HFF-Myc (cell line): ENCODE measurements at regions not wholly inside any gene's neighbourhood (a gene's known extent, or its start where the extent isn't known, plus 50 kb on each side); places are given as distances from the start of the nearest gene placed in this dataset.

Experiments
- DNase-seq: peaks from one replicate; pipeline ENCODE4 v3.0.0-alpha.2; 2011; ENCODE audit warnings: low read depth; ENCODE audit errors: extremely low read depth
- H3K4me3 ChIP-seq: replicated peaks from 2 replicates; pipeline ENCODE4 v1.5.1; 2011; ENCODE audit warnings: low read depth, mild to moderate bottlenecking, control low read depth, low read length
- CTCF ChIP-seq: IDR thresholded peaks from 2 replicates; pipeline ENCODE4 v1.5.1; 2012; ENCODE audit warnings: mild to moderate bottlenecking, low read depth, low read length, control low read depth; ENCODE audit errors: missing control alignments

- H3K4me3 ChIP-seq: no peak overlapping the region
- no peak for DNase-seq
- TF ChIP-seq CTCF: no peak
These were observed 109.5 kb upstream of the GHITM start for GRCh38 chr10:84029840-84030239.

DNA sequence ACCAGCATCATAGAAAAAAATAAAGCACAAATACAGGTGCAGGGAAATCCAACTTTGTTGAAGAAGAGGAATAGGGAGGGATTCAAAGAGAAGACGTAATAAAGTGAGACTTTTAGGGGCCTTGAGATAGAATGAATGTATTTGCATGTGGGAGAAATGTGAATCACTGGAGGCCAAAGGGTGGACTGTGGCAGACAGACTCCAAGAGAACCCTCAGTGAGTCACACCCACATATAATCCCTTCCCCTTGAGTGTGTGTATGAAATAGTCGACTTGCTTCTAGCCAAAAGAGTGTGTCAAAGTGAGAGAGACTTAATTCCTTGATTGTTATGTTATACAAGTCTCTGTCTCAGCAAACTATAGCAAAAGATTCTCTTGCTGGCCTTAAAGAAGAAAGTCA lies 101.3 kb upstream of the GHITM start:
- DNase-seq: no peak
- TF ChIP-seq CTCF: no peak
- H3K4me3 ChIP-seq: no peak overlapping the region

DNA sequence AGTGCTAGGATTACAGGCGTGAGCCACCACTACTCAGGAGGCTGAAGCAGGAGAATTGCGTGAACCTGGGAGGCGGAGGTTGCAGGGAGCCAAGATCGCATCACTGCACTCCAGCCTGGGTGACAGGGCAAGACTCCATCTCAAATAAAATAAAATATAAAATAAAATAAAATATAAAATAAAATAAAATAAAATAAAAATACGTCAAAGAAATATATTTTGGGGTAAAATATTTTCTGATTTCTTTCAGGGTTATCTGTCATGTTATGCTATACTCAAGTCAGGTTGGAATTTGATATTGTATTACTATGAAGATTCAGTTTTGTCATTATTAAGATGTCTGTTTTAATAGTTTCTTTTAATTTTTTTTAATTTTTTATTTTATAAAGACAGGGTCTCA lies 99.4 kb upstream of the GHITM start:
- no peak for TF ChIP-seq CTCF
- no peak overlapping the region for H3K4me3 ChIP-seq
- DNase-seq: no peak

- no peak for DNase-seq
- H3K4me3 ChIP-seq: no peak overlapping the region
- no peak for TF ChIP-seq CTCF
These were observed 91.9 kb upstream of the GHITM start for GRCh38 chr10:84047258-84048010.

- H3K4me3 ChIP-seq: no peak overlapping the region
- no peak for TF ChIP-seq CTCF
- no peak for DNase-seq
These were observed 89.7 kb upstream of the GHITM start for GRCh38 chr10:84049645-84050011.

GRCh38 chr10:84053626-84054025 lies 85.7 kb upstream of the GHITM start:
- H3K4me3 ChIP-seq: no peak overlapping the region
- TF ChIP-seq CTCF: no peak
- no peak for DNase-seq

DNA sequence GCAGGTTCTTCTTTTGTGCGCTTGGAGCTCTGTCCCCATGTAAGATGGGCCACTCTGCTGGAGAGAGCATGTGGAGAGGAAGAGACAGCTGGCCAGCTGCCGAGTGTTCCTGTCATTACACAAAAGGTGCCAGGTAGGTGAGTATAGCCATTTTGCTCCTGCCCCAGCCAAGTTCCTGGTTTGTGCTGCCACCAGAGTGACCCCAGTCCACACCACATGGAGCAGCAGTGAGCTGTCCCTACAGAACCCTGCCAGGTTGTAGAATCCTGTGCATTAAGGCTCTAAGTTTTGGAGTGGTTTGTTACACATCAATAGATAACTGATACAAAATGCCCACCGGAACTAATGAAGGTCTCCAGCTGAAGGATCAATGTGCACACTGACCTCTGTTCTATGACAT lies 84.6 kb upstream of the GHITM start:
- H3K4me3 ChIP-seq: no peak overlapping the region
- no peak for DNase-seq
- no peak for TF ChIP-seq CTCF
